ENCODE measurements at regions not wholly inside any gene's neighbourhood (a gene's known extent, or its start where the extent isn't known, plus 50 kb on each side); places are given as distances from the start of the nearest gene placed in this dataset.

GRCh38 chr4:10924274-10924673 lies 239.7 kb upstream of the CLNK start:
- DNase-seq: no peak
- Histone ChIP-seq H3K36me3 (ENCODE audit: control insufficient read depth in 1 of 2, insufficient read depth in 2 of 2, low read length in 2 of 2) (no peaks in the 10 kb centered on the region), H2BK120ac (ENCODE audit: insufficient read depth, low read length, poor library complexity) (no peak overlapping the region), H3K79me1 (ENCODE audit: low read length) (no peaks in the 10 kb centered on the region), H3K4me1 (ENCODE audit: control insufficient read depth in 1 of 2, insufficient read depth in 2 of 2, low read length in 2 of 2) (no peaks in the 10 kb centered on the region), H3K9ac (ENCODE audit: low read length) (no peak overlapping the region), H4K91ac (ENCODE audit: low read depth, low read length) (no peak overlapping the region), H3K9me3 (ENCODE audit: insufficient read depth, low read depth, low read length) (peaks cover 2% of the 10 kb centered on the region), H4K8ac (ENCODE audit: low read depth, low read length) (no peak overlapping the region), H3K4me2 (ENCODE audit: low read length) (no peak overlapping the region), H2BK12ac (ENCODE audit: low read length) (no peak overlapping the region), H3K27me3 (ENCODE audit: insufficient read depth, low read length) (no peaks in the 10 kb centered on the region), H3K27ac (ENCODE audit: low read depth, low read length) (no peak overlapping the region), H2AFZ (ENCODE audit: insufficient read depth, low read length, poor library complexity) (no peak overlapping the region), H3K18ac (ENCODE audit: low read length) (no peak overlapping the region), H3K23ac (ENCODE audit: low read length) (no peak overlapping the region), H2AK5ac (ENCODE audit: low read length) (no peak overlapping the region), H3K4me3 (ENCODE audit: low read depth, low read length) (no peak overlapping the region), H3K4ac (ENCODE audit: low read depth, low read length) (no peak overlapping the region), H4K12ac (ENCODE audit: low read depth, low read length) (no peak overlapping the region), H3K14ac (ENCODE audit: low read length) (no peak overlapping the region), H3K79me2 (ENCODE audit: control insufficient read depth, insufficient read depth, low read length, poor library complexity) (no peaks in the 10 kb centered on the region), H2BK5ac (ENCODE audit: low read depth, low read length, poor library complexity) (no peak overlapping the region)
- WGBS (ENCODE audit: extremely low coverage, insufficient coverage, insufficient read length): no CpG with 5 or more reads among the region's 3 CpGs

GRCh38 chr4:10917566-10917965 lies 233.0 kb upstream of the CLNK start:
- no peak overlapping the region for H2BK12ac ChIP-seq (ENCODE audit: low read length)
- no peak overlapping the region for H3K14ac ChIP-seq (ENCODE audit: low read length)
- H3K79me2 ChIP-seq (ENCODE audit: control insufficient read depth, insufficient read depth, low read length, poor library complexity): no peaks in the 10 kb centered on the region

GRCh38 chr4:10898072-10898471 lies 213.5 kb upstream of the CLNK start:
- H2AK5ac ChIP-seq (ENCODE audit: low read length): no peak overlapping the region
- no peak overlapping the region for H3K4ac ChIP-seq (ENCODE audit: low read depth, low read length)
- no peak overlapping the region for H2BK12ac ChIP-seq (ENCODE audit: low read length)
- H3K36me3 ChIP-seq (ENCODE audit: control insufficient read depth in 1 of 2, insufficient read depth in 2 of 2, low read length in 2 of 2): no peaks in the 10 kb centered on the region
- no peak overlapping the region for H3K23ac ChIP-seq (ENCODE audit: low read length)
- H3K4me3 ChIP-seq (ENCODE audit: low read depth, low read length): no peak overlapping the region
- H3K4me1 ChIP-seq (ENCODE audit: control insufficient read depth in 1 of 2, insufficient read depth in 2 of 2, low read length in 2 of 2): no peaks in the 10 kb centered on the region
- no peak overlapping the region for H4K12ac ChIP-seq (ENCODE audit: low read depth, low read length)
- no CpG with 5 or more reads among the region's 5 CpGs for WGBS (ENCODE audit: extremely low coverage, insufficient coverage, insufficient read length)
- no peaks in the 10 kb centered on the region for H3K79me2 ChIP-seq (ENCODE audit: control insufficient read depth, insufficient read depth, low read length, poor library complexity)
- H3K4me2 ChIP-seq (ENCODE audit: low read length): no peak overlapping the region
- no peak overlapping the region for H2BK120ac ChIP-seq (ENCODE audit: insufficient read depth, low read length, poor library complexity)
- H3K9me3 ChIP-seq (ENCODE audit: insufficient read depth, low read depth, low read length): no peaks in the 10 kb centered on the region
- H3K9ac ChIP-seq (ENCODE audit: low read length): no peak overlapping the region
- H3K27ac ChIP-seq (ENCODE audit: low read depth, low read length): no peak overlapping the region
- no peak overlapping the region for H3K14ac ChIP-seq (ENCODE audit: low read length)
- H2AFZ ChIP-seq (ENCODE audit: insufficient read depth, low read length, poor library complexity): no peak overlapping the region
- no peak overlapping the region for H3K18ac ChIP-seq (ENCODE audit: low read length)
- no peak overlapping the region for H4K8ac ChIP-seq (ENCODE audit: low read depth, low read length)
- no peaks in the 10 kb centered on the region for H3K27me3 ChIP-seq (ENCODE audit: insufficient read depth, low read length)
- H3K79me1 ChIP-seq (ENCODE audit: low read length): no peaks in the 10 kb centered on the region
- no peak overlapping the region for H2BK5ac ChIP-seq (ENCODE audit: low read depth, low read length, poor library complexity)
- DNase-seq: no peak
- H4K91ac ChIP-seq (ENCODE audit: low read depth, low read length): no peak overlapping the region

More at GRCh38 chr4:10917566-10917965, 233.0 kb upstream of the CLNK start:
- no peaks in the 10 kb centered on the region for H3K36me3 ChIP-seq (ENCODE audit: control insufficient read depth in 1 of 2, insufficient read depth in 2 of 2, low read length in 2 of 2)
- H2AK5ac ChIP-seq (ENCODE audit: low read length): no peak overlapping the region
- no peak overlapping the region for H3K9ac ChIP-seq (ENCODE audit: low read length)
- no peak overlapping the region for H3K4ac ChIP-seq (ENCODE audit: low read depth, low read length)
- no peak overlapping the region for H3K4me3 ChIP-seq (ENCODE audit: low read depth, low read length)
- H2BK5ac ChIP-seq (ENCODE audit: low read depth, low read length, poor library complexity): no peak overlapping the region
- H3K18ac ChIP-seq (ENCODE audit: low read length): no peak overlapping the region
- no peak for DNase-seq
- no peak overlapping the region for H4K91ac ChIP-seq (ENCODE audit: low read depth, low read length)
- H3K27me3 ChIP-seq (ENCODE audit: insufficient read depth, low read length): no peaks in the 10 kb centered on the region
- H3K9me3 ChIP-seq (ENCODE audit: insufficient read depth, low read depth, low read length): no peaks in the 10 kb centered on the region
- no peak overlapping the region for H3K27ac ChIP-seq (ENCODE audit: low read depth, low read length)
- no peak overlapping the region for H2AFZ ChIP-seq (ENCODE audit: insufficient read depth, low read length, poor library complexity)
- H4K12ac ChIP-seq (ENCODE audit: low read depth, low read length): no peak overlapping the region
- H4K8ac ChIP-seq (ENCODE audit: low read depth, low read length): no peak overlapping the region
- no peaks in the 10 kb centered on the region for H3K79me1 ChIP-seq (ENCODE audit: low read length)
- no peak overlapping the region for H3K23ac ChIP-seq (ENCODE audit: low read length)
- no peaks in the 10 kb centered on the region for H3K4me1 ChIP-seq (ENCODE audit: control insufficient read depth in 1 of 2, insufficient read depth in 2 of 2, low read length in 2 of 2)
- no peak overlapping the region for H2BK120ac ChIP-seq (ENCODE audit: insufficient read depth, low read length, poor library complexity)
- WGBS (ENCODE audit: extremely low coverage, insufficient coverage, insufficient read length): no CpG with 5 or more reads among the region's 7 CpGs
- no peak overlapping the region for H3K4me2 ChIP-seq (ENCODE audit: low read length)

- H4K12ac ChIP-seq (ENCODE audit: low read depth, low read length): no peak overlapping the region
- no peaks in the 10 kb centered on the region for H3K27me3 ChIP-seq (ENCODE audit: insufficient read depth, low read length)
- no peak overlapping the region for H3K4me2 ChIP-seq (ENCODE audit: low read length)
- H3K4me3 ChIP-seq (ENCODE audit: low read depth, low read length): no peak overlapping the region
- no peak overlapping the region for H3K18ac ChIP-seq (ENCODE audit: low read length)
- H3K79me2 ChIP-seq (ENCODE audit: control insufficient read depth, insufficient read depth, low read length, poor library complexity): no peaks in the 10 kb centered on the region
- H2BK5ac ChIP-seq (ENCODE audit: low read depth, low read length, poor library complexity): no peak overlapping the region
- no peak overlapping the region for H3K9ac ChIP-seq (ENCODE audit: low read length)
- H3K23ac ChIP-seq (ENCODE audit: low read length): no peak overlapping the region
- no peak overlapping the region for H3K14ac ChIP-seq (ENCODE audit: low read length)
- no peak overlapping the region for H3K27ac ChIP-seq (ENCODE audit: low read depth, low read length)
- no peak for DNase-seq
- no peak overlapping the region for H3K4ac ChIP-seq (ENCODE audit: low read depth, low read length)
- no peak overlapping the region for H4K91ac ChIP-seq (ENCODE audit: low read depth, low read length)
- H2BK120ac ChIP-seq (ENCODE audit: insufficient read depth, low read length, poor library complexity): no peak overlapping the region
- no peaks in the 10 kb centered on the region for H3K9me3 ChIP-seq (ENCODE audit: insufficient read depth, low read depth, low read length)
- H3K36me3 ChIP-seq (ENCODE audit: control insufficient read depth in 1 of 2, insufficient read depth in 2 of 2, low read length in 2 of 2): no peaks in the 10 kb centered on the region
- no peak overlapping the region for H2BK12ac ChIP-seq (ENCODE audit: low read length)
- H2AFZ ChIP-seq (ENCODE audit: insufficient read depth, low read length, poor library complexity): no peak overlapping the region
- H3K79me1 ChIP-seq (ENCODE audit: low read length): no peaks in the 10 kb centered on the region
- no peak overlapping the region for H4K8ac ChIP-seq (ENCODE audit: low read depth, low read length)
- no CpG with 5 or more reads among the region's 5 CpGs for WGBS (ENCODE audit: extremely low coverage, insufficient coverage, insufficient read length)
- no peak overlapping the region for H2AK5ac ChIP-seq (ENCODE audit: low read length)
- no peaks in the 10 kb centered on the region for H3K4me1 ChIP-seq (ENCODE audit: control insufficient read depth in 1 of 2, insufficient read depth in 2 of 2, low read length in 2 of 2)
Measured at GRCh38 chr4:10897076-10897475, 212.5 kb upstream of the CLNK start.
